ENCODE measurements at regions not wholly inside any gene's neighbourhood (a gene's known extent, or its start where the extent isn't known, plus 50 kb on each side); places are given as distances from the start of the nearest gene placed in this dataset.

DNA sequence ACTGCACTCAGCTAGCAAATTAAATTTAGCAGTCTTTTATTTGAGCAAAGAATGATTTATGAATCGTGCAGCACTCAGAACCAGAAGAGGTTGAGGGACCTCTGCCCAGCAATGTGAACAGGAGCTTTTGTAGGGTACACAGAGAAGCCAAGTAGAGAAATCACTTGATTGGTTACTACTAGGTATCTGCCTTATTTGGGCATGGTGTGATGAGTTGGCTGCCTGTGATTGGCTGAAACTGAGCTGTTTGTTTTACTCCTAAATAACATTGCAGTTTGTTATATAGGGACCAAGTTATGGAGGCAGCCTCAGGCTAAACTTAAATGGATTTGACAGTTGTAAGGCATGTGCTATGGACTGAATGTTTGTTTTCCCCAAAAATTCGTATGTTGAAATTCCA lies 122.5 kb downstream of the RDH14 start:
- H3K27me3 ChIP-seq, result no peaks in the 10 kb centered on the region
- WGBS, 3 donors, result 82 to 90% (median 83%) methylated on average over 2 of the region's 2 CpGs
- TF ChIP-seq, protein P1, sequence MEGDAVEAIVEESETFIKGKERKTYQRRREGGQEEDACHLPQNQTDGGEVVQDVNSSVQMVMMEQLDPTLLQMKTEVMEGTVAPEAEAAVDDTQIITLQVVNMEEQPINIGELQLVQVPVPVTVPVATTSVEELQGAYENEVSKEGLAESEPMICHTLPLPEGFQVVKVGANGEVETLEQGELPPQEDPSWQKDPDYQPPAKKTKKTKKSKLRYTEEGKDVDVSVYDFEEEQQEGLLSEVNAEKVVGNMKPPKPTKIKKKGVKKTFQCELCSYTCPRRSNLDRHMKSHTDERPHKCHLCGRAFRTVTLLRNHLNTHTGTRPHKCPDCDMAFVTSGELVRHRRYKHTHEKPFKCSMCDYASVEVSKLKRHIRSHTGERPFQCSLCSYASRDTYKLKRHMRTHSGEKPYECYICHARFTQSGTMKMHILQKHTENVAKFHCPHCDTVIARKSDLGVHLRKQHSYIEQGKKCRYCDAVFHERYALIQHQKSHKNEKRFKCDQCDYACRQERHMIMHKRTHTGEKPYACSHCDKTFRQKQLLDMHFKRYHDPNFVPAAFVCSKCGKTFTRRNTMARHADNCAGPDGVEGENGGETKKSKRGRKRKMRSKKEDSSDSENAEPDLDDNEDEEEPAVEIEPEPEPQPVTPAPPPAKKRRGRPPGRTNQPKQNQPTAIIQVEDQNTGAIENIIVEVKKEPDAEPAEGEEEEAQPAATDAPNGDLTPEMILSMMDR (IDR thresholded peaks at IDR 0.05), result no peak
- TF ChIP-seq POLR2A (IDR thresholded peaks at IDR 0.05) (no peak), EP300 (IDR thresholded peaks at IDR 0.05) (no peak)
- no peaks in the 10 kb centered on the region for H3K4me1 ChIP-seq (ENCODE audit: insufficient read depth)
- H3K27ac ChIP-seq, result no peak overlapping the region
- intact Hi-C loops (cut with DNase I), result no loop called here
- no peaks in the 10 kb centered on the region for H3K36me3 ChIP-seq
- H3K9me3 ChIP-seq, result no peaks in the 10 kb centered on the region
- no peak overlapping the region for H3K4me3 ChIP-seq
- DNase-seq, result no peak

DNA sequence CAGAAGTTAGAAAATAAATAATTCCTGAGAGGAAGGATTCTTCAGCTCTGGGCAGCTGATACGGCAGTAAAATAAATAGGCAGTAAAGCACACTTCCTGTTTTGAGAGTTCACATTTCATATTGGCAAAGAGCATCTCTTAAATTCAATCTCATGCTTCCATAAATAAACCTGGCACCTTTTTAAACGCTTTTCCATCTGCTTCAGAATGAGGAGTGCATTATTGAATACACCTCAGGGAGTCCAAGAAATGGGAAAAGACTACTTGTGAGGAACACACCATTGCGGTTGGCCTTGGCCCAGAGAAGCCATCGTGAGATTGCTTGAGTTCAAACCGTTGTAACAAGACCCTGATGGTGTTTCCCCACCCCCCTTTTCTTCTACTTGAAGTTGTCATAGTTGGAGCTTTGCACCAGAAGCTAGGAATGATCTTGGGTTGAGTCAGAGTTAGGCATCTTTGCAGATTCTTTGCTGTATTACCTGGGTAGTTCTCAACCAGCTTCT lies 123.9 kb downstream of the RDH14 start:
- Histone ChIP-seq H3K27me3 (no peaks in the 10 kb centered on the region), H3K4me3 (no peak overlapping the region), H3K9me3 (no peaks in the 10 kb centered on the region), H3K27ac (no peak overlapping the region), H3K36me3 (no peaks in the 10 kb centered on the region), H3K4me1 (ENCODE audit: insufficient read depth) (no peaks in the 10 kb centered on the region)
- intact Hi-C loops (cut with DNase I), result no loop called here
- no peak for DNase-seq
- WGBS, 3 donors, result 26 to 33% (median 28%) methylated on average over 5 of the region's 5 CpGs
- TF ChIP-seq EP300 (IDR thresholded peaks at IDR 0.05), result no peak
- TF ChIP-seq, protein P1 (IDR thresholded peaks at IDR 0.05), result no peak
- TF ChIP-seq POLR2A (IDR thresholded peaks at IDR 0.05), result no peak

DNA sequence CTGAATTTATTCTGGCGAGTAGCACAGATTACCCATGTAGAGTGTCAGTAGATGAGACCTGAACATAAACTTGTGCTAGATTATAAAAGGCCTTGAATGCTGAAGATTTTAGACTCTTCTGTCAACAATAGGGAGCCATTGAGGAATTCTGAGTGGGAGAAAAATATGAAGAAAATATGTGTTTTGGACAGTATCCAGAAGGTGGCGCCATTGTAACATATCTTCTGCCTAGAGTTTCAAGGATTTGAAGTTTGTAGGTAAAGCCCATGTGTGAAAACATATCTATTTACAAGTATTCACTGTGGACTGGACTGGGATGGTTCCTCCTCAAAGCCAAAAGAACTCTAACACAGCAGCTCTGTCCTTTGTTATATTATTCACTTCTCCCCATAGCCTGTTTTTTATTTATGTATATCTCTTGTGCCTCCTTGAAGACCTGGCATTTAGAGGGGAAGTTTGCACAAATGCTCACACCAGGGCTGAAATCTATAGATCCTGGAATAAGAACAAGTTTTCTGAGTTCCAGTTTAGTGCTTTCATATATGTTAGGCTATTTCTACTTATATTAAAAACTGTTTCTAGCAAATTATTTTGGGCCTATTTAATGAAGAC lies 124.9 kb downstream of the RDH14 start:
- H3K4me1 ChIP-seq (ENCODE audit: insufficient read depth), result no peaks in the 10 kb centered on the region
- TF ChIP-seq POLR2A (IDR thresholded peaks at IDR 0.05) (no peak), EP300 (IDR thresholded peaks at IDR 0.05) (no peak)
- TF ChIP-seq, protein P1 (IDR thresholded peaks at IDR 0.05), result no peak
- DNase-seq, result no peak
- H3K4me3 ChIP-seq, result no peak overlapping the region
- no peaks in the 10 kb centered on the region for H3K27me3 ChIP-seq
- H3K36me3 ChIP-seq, result no peaks in the 10 kb centered on the region
- 37 to 42% (median 41%) methylated on average over 2 of the region's 2 CpGs for WGBS, 3 donors
- H3K27ac ChIP-seq, result no peak overlapping the region
- intact Hi-C loops (cut with DNase I), result no loop called here
- H3K9me3 ChIP-seq, result no peaks in the 10 kb centered on the region

DNA sequence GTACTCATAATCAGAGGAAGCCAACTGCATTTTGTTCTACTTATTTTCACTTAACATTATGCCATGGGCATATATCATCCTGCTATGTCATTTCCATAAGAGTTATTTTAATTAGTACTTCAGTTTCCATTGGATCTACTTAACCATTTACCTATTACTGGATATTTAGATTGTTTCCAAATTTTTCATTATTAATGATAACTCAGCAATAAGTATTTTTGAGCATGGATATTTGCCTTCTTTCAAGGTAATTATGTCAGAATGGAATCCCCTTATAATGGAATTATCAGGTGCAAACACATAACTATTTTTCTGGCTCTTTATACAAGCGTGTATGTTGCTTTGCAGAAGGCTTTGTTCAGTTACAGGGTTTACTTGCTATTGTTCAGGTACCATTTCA lies 126.6 kb downstream of the RDH14 start:
- DNase-seq, result no peak
- intact Hi-C loops (cut with DNase I), result no loop called here
- no peaks in the 10 kb centered on the region for H3K27me3 ChIP-seq

More for the DNA sequence above, 126.6 kb downstream of the RDH14 start:
- H3K36me3 ChIP-seq, result no peaks in the 10 kb centered on the region
- no peaks in the 10 kb centered on the region for H3K4me1 ChIP-seq (ENCODE audit: insufficient read depth)
- no peak overlapping the region for H3K27ac ChIP-seq
- 92 to 98% (median 95%) methylated on average over 1 of the region's 1 CpG for WGBS, 3 donors
- no peak overlapping the region for H3K4me3 ChIP-seq
- TF ChIP-seq, protein P1 (IDR thresholded peaks at IDR 0.05), result no peak
- no peak for TF ChIP-seq POLR2A (IDR thresholded peaks at IDR 0.05)
- no peak for TF ChIP-seq EP300 (IDR thresholded peaks at IDR 0.05)
- no peaks in the 10 kb centered on the region for H3K9me3 ChIP-seq

All from ovary (tissue), 7 donors.